ENCODE measurements at regions not wholly inside any gene's neighbourhood (a gene's known extent, or its start where the extent isn't known, plus 50 kb on each side); places are given as distances from the start of the nearest gene placed in this dataset.
"Not testable (repeated sequence)": the region's sequence is repeated elsewhere in the genome, so short reads cannot be mapped to it uniquely, and the experiment has no call there.

GRCh38 chr6:131436358-131436757 is 136.7 kb upstream of the ARG1 start:
- H3K9me3 ChIP-seq (ENCODE audit: low read depth, low read length, poor library complexity, severe bottlenecking) = peaks cover 11% of the 10 kb centered on the region
- ChIA-PET POLR2A (ENCODE audit: low non-redundant PET) (no interaction called here), CTCF (no interaction called here)
- H3K4me1 ChIP-seq (ENCODE audit: insufficient read depth, low read length, poor library complexity, severe bottlenecking) = no peaks in the 10 kb centered on the region
- intact Hi-C loops (cut with micrococcal nuclease; ENCODE audit: unreplicated experiment) = no loop called here
- no peak overlapping the region for H3K27ac ChIP-seq (ENCODE audit: low read depth, low read length, poor library complexity, severe bottlenecking)
- no peak for TF ChIP-seq EZH2 (IDR thresholded peaks at IDR 0.05; ENCODE audit: borderline replicate concordance, low read depth, low read length, poor library complexity, severe bottlenecking)
- no peak for TF ChIP-seq CTCF (conservative IDR thresholded peaks at IDR 0.05; ENCODE audit: low read depth, low read length)
- H3K4me3 ChIP-seq (ENCODE audit: low read depth, low read length, poor library complexity, severe bottlenecking) = no peak overlapping the region
- H3K36me3 ChIP-seq (ENCODE audit: insufficient read depth, low read length, poor library complexity, severe bottlenecking) = no peaks in the 10 kb centered on the region
- no peak for DNase-seq (ENCODE audit: low spot score)
- no peaks in the 10 kb centered on the region for H3K27me3 ChIP-seq (replicated peaks; ENCODE audit: insufficient read depth, low read depth, low read length, poor library complexity)
- BruUV-seq (replicated peaks) = no TSS peak

- no peak for TF ChIP-seq EZH2 (IDR thresholded peaks at IDR 0.05; ENCODE audit: borderline replicate concordance, low read depth, low read length, poor library complexity, severe bottlenecking)
- TF ChIP-seq CTCF (conservative IDR thresholded peaks at IDR 0.05; ENCODE audit: low read depth, low read length) = no peak
- Histone ChIP-seq H3K4me1 (ENCODE audit: insufficient read depth, low read length, poor library complexity, severe bottlenecking) (peaks cover 7% of the 10 kb centered on the region), H3K27me3 (replicated peaks; ENCODE audit: insufficient read depth, low read depth, low read length, poor library complexity) (no peaks in the 10 kb centered on the region), H3K27ac (ENCODE audit: low read depth, low read length, poor library complexity, severe bottlenecking) (no peak overlapping the region), H3K36me3 (ENCODE audit: insufficient read depth, low read length, poor library complexity, severe bottlenecking) (no peaks in the 10 kb centered on the region), H3K4me3 (ENCODE audit: low read depth, low read length, poor library complexity, severe bottlenecking) (no peak overlapping the region), H3K9me3 (ENCODE audit: low read depth, low read length, poor library complexity, severe bottlenecking) (peaks cover 5% of the 10 kb centered on the region)
- no peak for DNase-seq (ENCODE audit: low spot score)
- CTCF ChIA-PET = no interaction called here
- no TSS peak for BruUV-seq (replicated peaks)
- intact Hi-C loops (cut with micrococcal nuclease; ENCODE audit: unreplicated experiment) = no loop called here
- POLR2A ChIA-PET (ENCODE audit: low non-redundant PET) = no interaction called here
These were observed 130.0 kb upstream of the ARG1 start for GRCh38 chr6:131443014-131443413.

GRCh38 chr6:131443514-131443913 is 129.5 kb upstream of the ARG1 start:
- DNase-seq (ENCODE audit: low spot score) = no peak
- no peak for TF ChIP-seq CTCF (conservative IDR thresholded peaks at IDR 0.05; ENCODE audit: low read depth, low read length)
- no peak for TF ChIP-seq EZH2 (IDR thresholded peaks at IDR 0.05; ENCODE audit: borderline replicate concordance, low read depth, low read length, poor library complexity, severe bottlenecking)
- Histone ChIP-seq H3K27ac (ENCODE audit: low read depth, low read length, poor library complexity, severe bottlenecking) (no peak overlapping the region), H3K36me3 (ENCODE audit: insufficient read depth, low read length, poor library complexity, severe bottlenecking) (no peaks in the 10 kb centered on the region), H3K27me3 (replicated peaks; ENCODE audit: insufficient read depth, low read depth, low read length, poor library complexity) (no peaks in the 10 kb centered on the region), H3K9me3 (ENCODE audit: low read depth, low read length, poor library complexity, severe bottlenecking) (no peaks in the 10 kb centered on the region), H3K4me3 (ENCODE audit: low read depth, low read length, poor library complexity, severe bottlenecking) (no peak overlapping the region), H3K4me1 (ENCODE audit: insufficient read depth, low read length, poor library complexity, severe bottlenecking) (peaks cover 7% of the 10 kb centered on the region)
- no TSS peak for BruUV-seq (replicated peaks)
- CTCF ChIA-PET = no interaction called here
- intact Hi-C loops (cut with micrococcal nuclease; ENCODE audit: unreplicated experiment) = no loop called here
- POLR2A ChIA-PET (ENCODE audit: low non-redundant PET) = no interaction called here

- intact Hi-C loops (cut with micrococcal nuclease; ENCODE audit: unreplicated experiment); DNase-seq (ENCODE audit: low spot score); H3K4me1 ChIP-seq (ENCODE audit: insufficient read depth, low read length, poor library complexity, severe bottlenecking); POLR2A ChIA-PET (ENCODE audit: low non-redundant PET); BruUV-seq (replicated peaks); CTCF ChIA-PET; H3K36me3 ChIP-seq (ENCODE audit: insufficient read depth, low read length, poor library complexity, severe bottlenecking); H3K9me3 ChIP-seq (ENCODE audit: low read depth, low read length, poor library complexity, severe bottlenecking); H3K27me3 ChIP-seq (replicated peaks; ENCODE audit: insufficient read depth, low read depth, low read length, poor library complexity); H3K27ac ChIP-seq (ENCODE audit: low read depth, low read length, poor library complexity, severe bottlenecking); H3K4me3 ChIP-seq (ENCODE audit: low read depth, low read length, poor library complexity, severe bottlenecking): not testable (repeated sequence)
These were observed 127.7 kb upstream of the ARG1 start for GRCh38 chr6:131445356-131445755.

All from A673 (cell line).